DOHH2 (cell line): ENCODE measurements at regions not wholly inside any gene's neighbourhood (a gene's known extent, or its start where the extent isn't known, plus 50 kb on each side); places are given as distances from the start of the nearest gene placed in this dataset.

Experiments
- H3F3A ChIP-seq: fragments of 200-600 bp; sonication (generic), shearing (Covaris generic); 2 replicates; pipeline ENCODE4 v1.6.0; 2016; ENCODE audit warnings: antibody characterized with exemption, mild to moderate bottlenecking; ENCODE audit not compliant: control insufficient read depth, insufficient read depth
- H3K27ac ChIP-seq: fragments of 200-600 bp; sonication (generic); 2 replicates; pipeline ENCODE4 v1.5.1; 2014; ENCODE audit warnings: low read depth, mild to moderate bottlenecking, low read length, moderate library complexity
- H3K27me3 ChIP-seq: fragments of 200-600 bp; sonication (generic); 2 replicates; pipeline ENCODE4 v1.6.1; 2014; ENCODE audit warnings: mild to moderate bottlenecking, low read length, mixed read lengths; ENCODE audit not compliant: control insufficient read depth
- H3K36me3 ChIP-seq: fragments of 200-600 bp; sonication (generic); 2 replicates; pipeline ENCODE4 v1.6.1; 2014; ENCODE audit warnings: mild to moderate bottlenecking, low read length, moderate library complexity, mixed read lengths; ENCODE audit not compliant: control insufficient read depth
- H3K4me1 ChIP-seq: fragments of 200-600 bp; sonication (generic); 2 replicates; pipeline ENCODE4 v1.6.1; 2014; ENCODE audit warnings: mild to moderate bottlenecking, low read length, mixed read lengths; ENCODE audit not compliant: control insufficient read depth
- H3K4me2 ChIP-seq: fragments of 200-600 bp; sonication (generic); 2 replicates; pipeline ENCODE4 v1.6.0; 2014; ENCODE audit warnings: mild to moderate bottlenecking, low read length, moderate library complexity
- H3K4me3 ChIP-seq: fragments of 200-600 bp; sonication (generic); 2 replicates; pipeline ENCODE4 v1.5.1; 2014; ENCODE audit warnings: mild to moderate bottlenecking, low read length, mixed read lengths
- H3K79me2 ChIP-seq: fragments of 200-600 bp; sonication (generic); 2 replicates; pipeline ENCODE4 v1.6.1; 2014; ENCODE audit warnings: mild to moderate bottlenecking, low read length, mixed read lengths; ENCODE audit not compliant: control insufficient read depth
- H3K9me2 ChIP-seq: fragments of 200-600 bp; sonication (generic); replicated peaks from 2 replicates; pipeline ENCODE4 v1.6.1; 2014; ENCODE audit warnings: mild to moderate bottlenecking, low read length, mixed read lengths; ENCODE audit not compliant: control insufficient read depth
- H3K9me3 ChIP-seq: fragments of 200-600 bp; sonication (generic); 2 replicates; pipeline ENCODE4 v1.6.1; 2014; ENCODE audit warnings: antibody characterized with exemption, low read length, mixed read lengths; ENCODE audit not compliant: control insufficient read depth, insufficient read depth
- H4K20me1 ChIP-seq: fragments of 200-600 bp; sonication (generic); 2 replicates; pipeline ENCODE4 v1.6.0; 2014; ENCODE audit warnings: low read depth, mild to moderate bottlenecking, antibody characterized with exemption, low read length, moderate library complexity; ENCODE audit not compliant: control insufficient read depth, insufficient read depth
- EZH2phosphoT487 ChIP-seq: fragments of 200-600 bp; sonication (generic); IDR thresholded peaks from 2 replicates; pipeline ENCODE4 v1.6.1; 2017; ENCODE audit warnings: borderline replicate concordance, mild to moderate bottlenecking, antibody characterized with exemption, low read length, moderate library complexity, mixed read lengths
- TF ChIP-seq, protein P1 (sequence below): fragments of 200-600 bp; sonication (generic); IDR thresholded peaks from one replicate; pipeline ENCODE4 v1.5.1; 2014; ENCODE audit warnings: antibody characterized with exemption, mild to moderate bottlenecking, low read depth, low read length; ENCODE audit not compliant: poor library complexity, severe bottlenecking

DNA sequence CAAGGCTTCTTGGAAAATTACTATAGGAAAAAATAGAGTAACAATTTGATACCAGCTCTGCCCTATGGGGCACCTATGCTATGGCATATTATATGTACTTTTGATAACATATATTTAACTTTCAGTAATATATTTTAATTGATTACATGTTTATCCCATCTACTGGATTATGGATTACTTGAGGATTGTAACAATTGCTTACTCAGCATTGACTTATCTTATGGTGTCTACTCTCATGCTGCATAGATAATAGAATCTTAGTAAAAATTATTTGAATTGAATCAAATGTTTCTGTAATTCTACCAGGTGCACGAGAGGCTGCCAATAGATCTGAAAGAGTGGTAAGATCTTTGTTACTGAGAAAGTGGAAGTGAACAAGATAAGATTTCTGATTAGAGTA lies 57.8 kb upstream of the CALCR start:
- Histone ChIP-seq H3F3A (no peaks in the 10 kb centered on the region), H3K4me3 (no peak overlapping the region), H3K36me3 (no peaks in the 10 kb centered on the region), H3K27me3 (no peaks in the 10 kb centered on the region), H3K9me3 (no peaks in the 10 kb centered on the region), H3K27ac (no peak overlapping the region), H3K79me2 (no peaks in the 10 kb centered on the region), H4K20me1 (no peaks in the 10 kb centered on the region), H3K4me1 (no peaks in the 10 kb centered on the region), H3K9me2 (no peaks in the 10 kb centered on the region), H3K4me2 (no peak overlapping the region)
- TF ChIP-seq EZH2phosphoT487 = no peak
- TF ChIP-seq, protein P1, sequence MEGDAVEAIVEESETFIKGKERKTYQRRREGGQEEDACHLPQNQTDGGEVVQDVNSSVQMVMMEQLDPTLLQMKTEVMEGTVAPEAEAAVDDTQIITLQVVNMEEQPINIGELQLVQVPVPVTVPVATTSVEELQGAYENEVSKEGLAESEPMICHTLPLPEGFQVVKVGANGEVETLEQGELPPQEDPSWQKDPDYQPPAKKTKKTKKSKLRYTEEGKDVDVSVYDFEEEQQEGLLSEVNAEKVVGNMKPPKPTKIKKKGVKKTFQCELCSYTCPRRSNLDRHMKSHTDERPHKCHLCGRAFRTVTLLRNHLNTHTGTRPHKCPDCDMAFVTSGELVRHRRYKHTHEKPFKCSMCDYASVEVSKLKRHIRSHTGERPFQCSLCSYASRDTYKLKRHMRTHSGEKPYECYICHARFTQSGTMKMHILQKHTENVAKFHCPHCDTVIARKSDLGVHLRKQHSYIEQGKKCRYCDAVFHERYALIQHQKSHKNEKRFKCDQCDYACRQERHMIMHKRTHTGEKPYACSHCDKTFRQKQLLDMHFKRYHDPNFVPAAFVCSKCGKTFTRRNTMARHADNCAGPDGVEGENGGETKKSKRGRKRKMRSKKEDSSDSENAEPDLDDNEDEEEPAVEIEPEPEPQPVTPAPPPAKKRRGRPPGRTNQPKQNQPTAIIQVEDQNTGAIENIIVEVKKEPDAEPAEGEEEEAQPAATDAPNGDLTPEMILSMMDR = no peak

DNA sequence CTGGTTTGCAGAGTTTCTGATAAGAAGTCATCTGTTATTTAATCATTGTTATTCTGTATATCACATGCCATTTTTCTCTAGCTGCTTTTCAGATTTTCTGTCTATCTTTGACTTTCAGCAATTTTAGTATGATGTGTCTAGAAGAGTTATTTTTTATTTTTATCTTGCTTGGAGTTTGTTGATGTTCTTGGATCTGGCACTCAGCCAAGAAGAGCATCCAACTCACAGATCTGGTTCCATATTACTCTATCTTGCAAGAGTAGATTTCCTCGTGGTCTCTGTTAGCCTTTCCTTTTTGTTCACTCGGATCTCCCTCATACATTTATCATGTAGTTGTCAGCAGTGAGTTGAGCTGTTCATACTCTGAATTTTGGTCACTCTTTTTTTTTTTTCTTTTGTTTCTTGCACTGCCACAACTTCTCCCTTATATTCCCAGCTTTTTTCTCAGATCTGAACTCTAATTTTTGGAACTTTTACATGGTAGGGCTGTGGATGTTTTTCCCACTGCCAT lies 54.8 kb upstream of the CALCR start:
- Histone ChIP-seq H3K4me2 (no peak overlapping the region), H3K9me2 (no peaks in the 10 kb centered on the region), H3K27ac (no peak overlapping the region), H3K9me3 (no peaks in the 10 kb centered on the region), H3K4me1 (no peaks in the 10 kb centered on the region), H3F3A (no peaks in the 10 kb centered on the region), H4K20me1 (no peaks in the 10 kb centered on the region), H3K36me3 (no peaks in the 10 kb centered on the region), H3K79me2 (no peaks in the 10 kb centered on the region), H3K4me3 (no peak overlapping the region), H3K27me3 (no peaks in the 10 kb centered on the region)
- no peak for TF ChIP-seq EZH2phosphoT487
- TF ChIP-seq, protein P1 = no peak

DNA sequence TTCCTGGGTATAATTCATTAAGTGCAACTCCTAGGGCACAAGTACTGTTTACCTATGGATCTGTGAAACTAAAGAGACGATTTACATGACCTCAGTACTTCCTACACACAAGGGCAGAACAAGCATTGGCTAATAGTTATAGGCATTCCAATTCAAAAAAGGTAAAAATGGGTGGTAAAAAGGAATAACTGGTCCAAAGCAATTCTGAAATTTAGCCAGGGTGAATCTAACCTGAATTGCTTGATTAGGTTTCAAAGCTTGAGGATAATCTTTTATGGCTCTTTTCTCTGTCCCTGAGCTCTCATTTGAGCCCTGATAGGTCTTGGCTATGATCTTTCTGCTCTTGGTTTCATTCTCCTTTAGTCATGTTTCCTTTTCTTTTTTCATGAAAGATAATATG lies 52.3 kb upstream of the CALCR start:
- no peak overlapping the region for H3K4me2 ChIP-seq
- H3K36me3 ChIP-seq = no peaks in the 10 kb centered on the region
- TF ChIP-seq, protein P1 = no peak
- no peak for TF ChIP-seq EZH2phosphoT487
- H4K20me1 ChIP-seq = no peaks in the 10 kb centered on the region
- no peak overlapping the region for H3K4me3 ChIP-seq
- no peaks in the 10 kb centered on the region for H3K4me1 ChIP-seq
- no peaks in the 10 kb centered on the region for H3F3A ChIP-seq
- no peak overlapping the region for H3K27ac ChIP-seq
- H3K9me3 ChIP-seq = no peaks in the 10 kb centered on the region
- no peaks in the 10 kb centered on the region for H3K27me3 ChIP-seq
- H3K79me2 ChIP-seq = no peaks in the 10 kb centered on the region
- H3K9me2 ChIP-seq = no peaks in the 10 kb centered on the region
